ENCODE measurements at regions not wholly inside any gene's neighbourhood (a gene's known extent, or its start where the extent isn't known, plus 50 kb on each side); places are given as distances from the start of the nearest gene placed in this dataset.

DNA sequence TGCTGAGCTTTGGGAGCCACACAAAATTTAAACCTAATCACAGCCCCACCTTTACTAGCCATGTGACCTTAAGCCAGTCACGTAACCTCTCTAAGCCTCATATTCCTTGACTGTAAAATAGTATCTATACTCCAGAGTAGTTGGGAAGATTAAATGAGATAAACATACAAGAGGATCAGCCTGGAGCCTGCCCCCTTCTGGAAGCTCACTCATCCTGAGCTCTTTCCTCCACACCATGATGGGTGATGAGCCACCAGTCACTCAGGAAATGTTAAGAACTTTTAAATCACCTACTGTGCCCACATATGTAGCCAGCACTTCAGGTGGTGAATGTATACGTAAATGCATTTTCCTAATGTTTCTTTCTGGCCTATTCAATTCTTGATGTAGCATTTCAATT is 195.9 kb upstream of the DDX18 start:
- Histone ChIP-seq H2AK5ac (ENCODE audit: low read depth, low read length) (no peak overlapping the region), H3K27me3 (replicated peaks in 1 of 4; ENCODE audit: control insufficient read depth in 3 of 4, extremely low read depth in 1 of 4, insufficient read depth in 3 of 4, low read length in 3 of 4) (no peaks in the 10 kb centered on the region), H3K36me3 (ENCODE audit: control insufficient read depth in 2 of 4, insufficient read depth in 4 of 4, low read length in 3 of 4) (no peaks in the 10 kb centered on the region), H4K8ac (ENCODE audit: extremely low read depth, insufficient read depth, low read length) (no peak overlapping the region), H4K91ac (replicated peaks; ENCODE audit: insufficient read length, low read length) (no peak overlapping the region), H3K9me3 (ENCODE audit: insufficient read depth in 2 of 2, low read depth in 1 of 2, low read length in 1 of 2) (no peaks in the 10 kb centered on the region), H2AFZ (ENCODE audit: low read length) (no peak overlapping the region), H2BK120ac (replicated peaks; ENCODE audit: low read depth, low read length) (no peak overlapping the region), H2BK15ac (ENCODE audit: low read length) (no peak overlapping the region), H2BK12ac (ENCODE audit: low read depth, low read length) (no peak overlapping the region), H3K56ac (replicated peaks; ENCODE audit: insufficient read length, low read depth, low read length) (no peak overlapping the region), H3K4ac (replicated peaks; ENCODE audit: insufficient read length, low read depth, low read length) (no peak overlapping the region), H3K14ac (ENCODE audit: insufficient read length) (no peak overlapping the region), H3K79me1 (ENCODE audit: low read depth, low read length) (no peaks in the 10 kb centered on the region), H3K9ac (replicated peaks in 1 of 4; ENCODE audit: extremely low read depth in 1 of 4, low read depth in 3 of 4, low read length in 3 of 4) (no peak overlapping the region), H2BK20ac (ENCODE audit: low read length) (no peak overlapping the region), H3K23ac (ENCODE audit: insufficient read length) (no peak overlapping the region), H3K27ac (ENCODE audit: low read depth, low read length) (no peak overlapping the region), H4K20me1 (replicated peaks in 1 of 2; ENCODE audit: control insufficient read depth in 1 of 2, insufficient read depth in 2 of 2, low read length in 2 of 2) (no peaks in the 10 kb centered on the region), H2BK5ac (ENCODE audit: low read depth, low read length) (no peak overlapping the region), H3K18ac (ENCODE audit: extremely low read depth, low read length) (no peak overlapping the region), H3K79me2 (ENCODE audit: control insufficient read depth in 1 of 2, insufficient read depth in 2 of 2, low read length in 2 of 2) (no peaks in the 10 kb centered on the region; a peak in 1 of 4 replicates), H3K23me2 (ENCODE audit: low read depth, low read length) (no peaks in the 10 kb centered on the region; the same call in 1 of the 2 replicates), H3K4me2 (ENCODE audit: insufficient read depth in 1 of 2, low read depth in 2 of 2, low read length in 2 of 2) (no peak overlapping the region), H3K4me1 (replicated peaks in 1 of 4; ENCODE audit: control insufficient read depth in 3 of 4, insufficient read depth in 4 of 4, low read length in 3 of 4) (peaks cover 0 to 5% (median 3%) of the 10 kb centered on the region in 4 experiments; a peak in 3 of 7 replicates), H4K5ac (ENCODE audit: insufficient read length, low read depth, low read length) (no peak overlapping the region), H3K4me3 (ENCODE audit: extremely low read depth in 1 of 4, insufficient read depth in 2 of 4, low read depth in 3 of 4, low read length in 4 of 4) (no peak overlapping the region)
- WGBS, 2 experiments (ENCODE audit: extremely low coverage in 1 of 2, insufficient coverage in 1 of 2, insufficient read length in 1 of 2, insufficient replicate concordance in 2 of 2, low coverage in 1 of 2, low lambda C conversion rate in 2 of 2, missing lambda C conversion rate in 1 of 2) = 77% methylated on average over 2 of the region's 2 CpGs; no CpG with 5 or more reads in 1 of the 2 experiments
- no peak for DNase-seq (ENCODE audit: low read depth in 1 of 2, low spot score in 2 of 2)
- no peak for TF ChIP-seq RNF2 (IDR thresholded peaks at IDR 0.05; ENCODE audit: borderline replicate concordance, low read depth, low read length, missing control alignments, poor library complexity, severe bottlenecking)
- TF ChIP-seq RAD21 (IDR thresholded peaks at IDR 0.05 in 1 of 2, conservative IDR thresholded peaks at IDR 0.05 in 1 of 2; ENCODE audit: low read depth in 2 of 2, low read length in 2 of 2) = peak in 1 of 2 experiments; percentile 26; a peak in 2 of 4 replicates
- TF ChIP-seq, protein P1, sequence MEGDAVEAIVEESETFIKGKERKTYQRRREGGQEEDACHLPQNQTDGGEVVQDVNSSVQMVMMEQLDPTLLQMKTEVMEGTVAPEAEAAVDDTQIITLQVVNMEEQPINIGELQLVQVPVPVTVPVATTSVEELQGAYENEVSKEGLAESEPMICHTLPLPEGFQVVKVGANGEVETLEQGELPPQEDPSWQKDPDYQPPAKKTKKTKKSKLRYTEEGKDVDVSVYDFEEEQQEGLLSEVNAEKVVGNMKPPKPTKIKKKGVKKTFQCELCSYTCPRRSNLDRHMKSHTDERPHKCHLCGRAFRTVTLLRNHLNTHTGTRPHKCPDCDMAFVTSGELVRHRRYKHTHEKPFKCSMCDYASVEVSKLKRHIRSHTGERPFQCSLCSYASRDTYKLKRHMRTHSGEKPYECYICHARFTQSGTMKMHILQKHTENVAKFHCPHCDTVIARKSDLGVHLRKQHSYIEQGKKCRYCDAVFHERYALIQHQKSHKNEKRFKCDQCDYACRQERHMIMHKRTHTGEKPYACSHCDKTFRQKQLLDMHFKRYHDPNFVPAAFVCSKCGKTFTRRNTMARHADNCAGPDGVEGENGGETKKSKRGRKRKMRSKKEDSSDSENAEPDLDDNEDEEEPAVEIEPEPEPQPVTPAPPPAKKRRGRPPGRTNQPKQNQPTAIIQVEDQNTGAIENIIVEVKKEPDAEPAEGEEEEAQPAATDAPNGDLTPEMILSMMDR (IDR thresholded peaks at IDR 0.05; ENCODE audit: control extremely low read depth in 1 of 3, insufficient read depth in 1 of 3, low read depth in 1 of 3, low read length in 3 of 3) = peak in 2 of 3 experiments; percentile 23 to 48; a peak in 2 of 4 replicates
- CTCF ChIA-PET (ENCODE audit: partially characterized antibody) = interaction anchor here (0.6 to 1.7 kb wide), 15 partner anchors 10 to 173 kb away, joined by 3 to 6 read pairs (median 3); no protein-coding TSS in a partner anchor
- POLR2A ChIA-PET (ENCODE audit: partially characterized antibody) = interaction anchor here (0.5 to 1.6 kb wide), 3 partner anchors 10 to 107 kb away, joined by 3 to 4 read pairs (median 3); no protein-coding TSS in a partner anchor
- no peak for FAIRE-seq
